GM12878 (cell line): ENCODE measurements at regions not wholly inside any gene's neighbourhood (a gene's known extent, or its start where the extent isn't known, plus 50 kb on each side); places are given as distances from the start of the nearest gene placed in this dataset.

Experiments used
- ATAC-seq: fragments of 200-7000 bp; cut with Tn5 transposase; 3 replicates; pipeline ENCODE4 v1.9.1; 2020; ENCODE audit warnings: mild to moderate bottlenecking, moderate library complexity
- BruUV-seq: library from RNA; stranded (reverse); fragments of 400-500 nt; replicated peaks from 2 replicates; lab custom pipeline; 2021; lab: Mats Ljungman, UMichigan
- CTCF ChIA-PET: fragments of 300-600 bp; sonication (Branson Sonifier 250); formaldehyde crosslinking; extraction: SDS; loops from one replicate; lab custom pipeline; 2021; ENCODE audit warnings: inconsistent platforms; lab: Yijun Ruan, JAX
- POLR2A ChIA-PET: fragments of 350-600 bp; formaldehyde crosslinking; extraction: SDS; loops from one replicate; lab custom pipeline; 2021; ENCODE audit warnings: inconsistent platforms; lab: Charles Lee
- RAD21 ChIA-PET: fragments of 300-600 bp; sonication (Branson Sonifier 250); formaldehyde crosslinking; loops from one replicate; lab custom pipeline; 2023; ENCODE audit warnings: antibody characterized with exemption; ENCODE audit not compliant: unreplicated experiment; lab: Charles Lee
- SMC1A ChIA-PET: fragments of 300-600 bp; sonication (Branson Sonifier 250); formaldehyde crosslinking; loops from one replicate; lab custom pipeline; 2023; ENCODE audit not compliant: unreplicated experiment, uncharacterized antibody; lab: Charles Lee
- DNase-seq: peaks from one replicate; pipeline ENCODE4 v3.0.0-alpha.2; 2011; ENCODE audit warnings: low read depth, low spot score
- FAIRE-seq: peaks from 3 replicates; lab custom pipeline; 2011; peaks lifted over from hg19 to GRCh38; lab: Jason Lieb, UNC
- H2AFZ ChIP-seq: 2 replicates; pipeline ENCODE4 v1.6.0; 2011; ENCODE audit warnings: low read depth, low read length, control low read depth; ENCODE audit not compliant: control insufficient read depth
- H3K27ac ChIP-seq: 2 replicates; pipeline ENCODE4 v1.5.1; 2011; ENCODE audit warnings: control low read depth; ENCODE audit not compliant: control insufficient read depth, insufficient read depth
- H3K27me3 ChIP-seq, 2 experiments: replicated peaks in 1 of 2; 2 replicates each; pipeline versions ENCODE4 v1.6.0 to v1.6.1; 2011; ENCODE audit warnings: low read length in 1 of 2; ENCODE audit not compliant: control insufficient read depth in 2 of 2, insufficient read depth in 2 of 2
- H3K36me3 ChIP-seq, 2 experiments: 2 replicates each; pipeline ENCODE4 v1.5.1; 2011; ENCODE audit warnings: low read length in 1 of 2; ENCODE audit not compliant: control insufficient read depth in 2 of 2, insufficient read depth in 2 of 2
- H3K4me1 ChIP-seq: 2 replicates; pipeline ENCODE4 v1.6.1; 2011; ENCODE audit warnings: mild to moderate bottlenecking, low read length, moderate library complexity, mixed read lengths; ENCODE audit not compliant: control insufficient read depth, insufficient read depth
- H3K4me2 ChIP-seq: 2 replicates; pipeline ENCODE4 v1.6.0; 2011; ENCODE audit warnings: control low read depth; ENCODE audit not compliant: control insufficient read depth, insufficient read depth
- H3K4me3 ChIP-seq: fragments of 200-600 bp; sonication (generic); 2 replicates; pipeline ENCODE4 v1.5.1; 2016
- H3K79me2 ChIP-seq: 2 replicates; pipeline ENCODE4 v1.6.0; 2011; ENCODE audit warnings: low read length; ENCODE audit not compliant: control insufficient read depth, insufficient read depth
- H3K9ac ChIP-seq: 2 replicates; pipeline ENCODE4 v1.8.0; 2011; ENCODE audit warnings: low read length, control low read depth, mixed read lengths; ENCODE audit not compliant: control insufficient read depth, insufficient read depth
- H3K9me3 ChIP-seq: replicated peaks from 3 replicates; pipeline ENCODE4 v1.5.1; 2011; ENCODE audit warnings: mild to moderate bottlenecking, low read length; ENCODE audit not compliant: control insufficient read depth, insufficient read depth
- H4K20me1 ChIP-seq: 2 replicates; pipeline ENCODE4 v1.6.0; 2011; ENCODE audit not compliant: control insufficient read depth, insufficient read depth
- EGR1 ChIP-seq, 2 experiments: IDR thresholded peaks; 1 replicate in 1 of 2; 2 replicates in 1 of 2; pipeline ENCODE4 v1.6.1; 2011 to 2012; ENCODE audit warnings: low read depth in 2 of 2, low read length in 2 of 2, borderline replicate concordance in 1 of 2, mild to moderate bottlenecking in 1 of 2, moderate library complexity in 1 of 2
- HDAC6 ChIP-seq: fragments of 200-600 bp; sonication (generic); IDR thresholded peaks from one replicate; pipeline ENCODE4 v1.8.0; 2017; ENCODE audit warnings: antibody characterized with exemption; ENCODE audit not compliant: unreplicated experiment
- HDGF ChIP-seq: fragments of 450-650 bp; IDR thresholded peaks from 2 replicates; pipeline ENCODE4 v1.6.1; 2016; ENCODE audit warnings: antibody characterized with exemption
- NFIC ChIP-seq: IDR thresholded peaks from 2 replicates; pipeline ENCODE4 v1.6.1; 2012; ENCODE audit warnings: low read depth, mild to moderate bottlenecking, inconsistent platforms, low read length, moderate library complexity
- NR2C1 ChIP-seq: fragments of 450-650 bp; IDR thresholded peaks from 2 replicates; pipeline ENCODE4 v1.6.1; 2017; ENCODE audit warnings: antibody characterized with exemption, mild to moderate bottlenecking, moderate library complexity
- PAX5 ChIP-seq: IDR thresholded peaks from 2 replicates; pipeline ENCODE4 v1.6.1; 2011; ENCODE audit warnings: low read depth, low read length, borderline replicate concordance
- PAX8 ChIP-seq: fragments of 450-650 bp; IDR thresholded peaks from 2 replicates; pipeline ENCODE4 v1.6.1; 2017; ENCODE audit warnings: mild to moderate bottlenecking, moderate library complexity
- POLR2AphosphoS5 ChIP-seq: IDR thresholded peaks from 2 replicates; pipeline ENCODE4 v1.6.1; 2011; ENCODE audit warnings: mild to moderate bottlenecking, low read length, inconsistent platforms
- SMAD1 ChIP-seq: fragments of 450-650 bp; IDR thresholded peaks from 2 replicates; pipeline ENCODE4 v1.6.1; 2018; ENCODE audit warnings: mild to moderate bottlenecking, low read depth; ENCODE audit not compliant: partially characterized antibody
- SP1 ChIP-seq: IDR thresholded peaks from one replicate; pipeline ENCODE4 v1.6.1; 2011; ENCODE audit warnings: low read depth, low read length
- SPI1 ChIP-seq: IDR thresholded peaks from 2 replicates; pipeline ENCODE4 v1.6.1; 2011; ENCODE audit warnings: low read depth, mild to moderate bottlenecking, low read length, moderate library complexity, borderline replicate concordance; ENCODE audit not compliant: insufficient read depth
- ZZZ3 ChIP-seq: IDR thresholded peaks from 2 replicates; pipeline ENCODE4 v1.6.1; 2011; ENCODE audit warnings: low read depth; ENCODE audit not compliant: control insufficient read depth, insufficient read length
- WGBS: methylation state at CpG from one replicate; pipeline ENCODE4 v1.1.6; 2016; ENCODE audit warnings: low lambda C conversion rate; ENCODE audit not compliant: insufficient replicate concordance, insufficient coverage; ENCODE audit errors: missing lambda C conversion rate; 5-methylcytosine and 5-hydroxymethylcytosine counted together
- in situ Hi-C: fragments of 300-500 bp; cut with MboI; formaldehyde crosslinking; loops from 9 replicates; pipeline ENCODE4 v1.14.3; 2018; ENCODE audit warnings: mixed read lengths
- intact Hi-C: fragments of 100-400 bp; cut with micrococcal nuclease; formaldehyde crosslinking; loops from one replicate; pipeline ENCODE4 v1.14.2; 2022; ENCODE audit not compliant: unreplicated experiment
- TF ChIP-seq, protein P1 (sequence below): fragments of 450-650 bp; formaldehyde crosslinking; IDR thresholded peaks from 2 replicates; pipeline ENCODE4 v1.4.0; 2020; ENCODE audit warnings: mild to moderate bottlenecking, moderate library complexity
- TF ChIP-seq, protein P2 (sequence below): fragments of 450-650 bp; IDR thresholded peaks from 2 replicates; pipeline ENCODE4 v1.6.1; 2017; ENCODE audit warnings: low read depth, mild to moderate bottlenecking, moderate library complexity

DNA sequence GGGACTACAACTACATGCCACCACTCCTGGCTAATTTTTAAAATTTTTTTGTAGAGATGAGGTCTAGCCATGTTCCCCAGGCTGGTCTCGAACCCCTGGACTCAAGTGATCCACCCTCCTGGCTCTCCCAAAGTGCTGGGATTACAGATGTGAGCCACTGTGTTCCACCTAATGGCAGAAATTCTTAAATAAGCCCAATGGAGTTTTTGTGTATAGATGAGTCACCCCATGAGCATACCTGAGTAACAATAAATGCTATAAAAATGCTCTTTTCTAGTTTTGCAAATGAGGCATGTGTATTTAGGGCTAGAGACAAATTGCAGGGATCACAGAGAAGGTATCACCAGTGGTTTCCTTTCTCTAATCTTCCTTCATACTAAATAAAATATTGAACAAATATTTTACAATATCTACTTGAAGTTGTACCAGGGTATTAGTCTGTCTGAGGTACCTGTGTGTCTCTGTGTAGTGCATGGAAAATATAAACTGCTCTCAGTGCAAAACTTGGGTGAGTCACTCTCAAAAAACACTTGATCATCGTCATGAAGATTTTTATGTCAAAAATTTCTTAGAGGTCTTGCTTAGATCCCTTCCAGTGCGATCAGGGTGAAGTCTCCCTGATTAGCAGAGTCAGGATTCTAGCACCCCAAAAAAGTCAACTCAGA is 337.1 kb upstream of the MMADHC start:
- ChIA-PET CTCF (interaction anchor here (1.2 kb wide), 1 partner anchor 17 kb away, joined by 3 read pairs; no protein-coding TSS in a partner anchor), RAD21 (no interaction called here), POLR2A (no interaction called here), SMC1A (no interaction called here)
- FAIRE-seq (no peak), ATAC-seq (no peak), DNase-seq (no peak)
- no peaks in the 10 kb centered on the region for H3K9me3 ChIP-seq
- intact Hi-C loops (no loop called here), in situ Hi-C loops (no loop called here)
- H2AFZ ChIP-seq, result no peak overlapping the region
- H3K9ac ChIP-seq, result no peak overlapping the region
- H4K20me1 ChIP-seq, result no peaks in the 10 kb centered on the region
- 21% methylated on average over 3 of the region's 3 CpGs for WGBS
- no peaks in the 10 kb centered on the region for H3K4me1 ChIP-seq
- no peak overlapping the region for H3K4me2 ChIP-seq
- TF ChIP-seq, protein P1, sequence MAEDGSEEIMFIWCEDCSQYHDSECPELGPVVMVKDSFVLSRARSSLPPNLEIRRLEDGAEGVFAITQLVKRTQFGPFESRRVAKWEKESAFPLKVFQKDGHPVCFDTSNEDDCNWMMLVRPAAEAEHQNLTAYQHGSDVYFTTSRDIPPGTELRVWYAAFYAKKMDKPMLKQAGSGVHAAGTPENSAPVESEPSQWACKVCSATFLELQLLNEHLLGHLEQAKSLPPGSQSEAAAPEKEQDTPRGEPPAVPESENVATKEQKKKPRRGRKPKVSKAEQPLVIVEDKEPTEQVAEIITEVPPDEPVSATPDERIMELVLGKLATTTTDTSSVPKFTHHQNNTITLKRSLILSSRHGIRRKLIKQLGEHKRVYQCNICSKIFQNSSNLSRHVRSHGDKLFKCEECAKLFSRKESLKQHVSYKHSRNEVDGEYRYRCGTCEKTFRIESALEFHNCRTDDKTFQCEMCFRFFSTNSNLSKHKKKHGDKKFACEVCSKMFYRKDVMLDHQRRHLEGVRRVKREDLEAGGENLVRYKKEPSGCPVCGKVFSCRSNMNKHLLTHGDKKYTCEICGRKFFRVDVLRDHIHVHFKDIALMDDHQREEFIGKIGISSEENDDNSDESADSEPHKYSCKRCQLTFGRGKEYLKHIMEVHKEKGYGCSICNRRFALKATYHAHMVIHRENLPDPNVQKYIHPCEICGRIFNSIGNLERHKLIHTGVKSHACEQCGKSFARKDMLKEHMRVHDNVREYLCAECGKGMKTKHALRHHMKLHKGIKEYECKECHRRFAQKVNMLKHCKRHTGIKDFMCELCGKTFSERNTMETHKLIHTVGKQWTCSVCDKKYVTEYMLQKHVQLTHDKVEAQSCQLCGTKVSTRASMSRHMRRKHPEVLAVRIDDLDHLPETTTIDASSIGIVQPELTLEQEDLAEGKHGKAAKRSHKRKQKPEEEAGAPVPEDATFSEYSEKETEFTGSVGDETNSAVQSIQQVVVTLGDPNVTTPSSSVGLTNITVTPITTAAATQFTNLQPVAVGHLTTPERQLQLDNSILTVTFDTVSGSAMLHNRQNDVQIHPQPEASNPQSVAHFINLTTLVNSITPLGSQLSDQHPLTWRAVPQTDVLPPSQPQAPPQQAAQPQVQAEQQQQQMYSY (CRISPR knock-in tag), result no peak
- no peak for TF ChIP-seq HDGF
- no peak for TF ChIP-seq POLR2AphosphoS5
- no peak for TF ChIP-seq NFIC
- no peak for TF ChIP-seq HDAC6
- no peak for TF ChIP-seq NR2C1
- TF ChIP-seq PAX5, result no peak
- no peak for TF ChIP-seq SMAD1
- TF ChIP-seq PAX8, result no peak
- no peak for TF ChIP-seq SP1
- TF ChIP-seq, protein P2, sequence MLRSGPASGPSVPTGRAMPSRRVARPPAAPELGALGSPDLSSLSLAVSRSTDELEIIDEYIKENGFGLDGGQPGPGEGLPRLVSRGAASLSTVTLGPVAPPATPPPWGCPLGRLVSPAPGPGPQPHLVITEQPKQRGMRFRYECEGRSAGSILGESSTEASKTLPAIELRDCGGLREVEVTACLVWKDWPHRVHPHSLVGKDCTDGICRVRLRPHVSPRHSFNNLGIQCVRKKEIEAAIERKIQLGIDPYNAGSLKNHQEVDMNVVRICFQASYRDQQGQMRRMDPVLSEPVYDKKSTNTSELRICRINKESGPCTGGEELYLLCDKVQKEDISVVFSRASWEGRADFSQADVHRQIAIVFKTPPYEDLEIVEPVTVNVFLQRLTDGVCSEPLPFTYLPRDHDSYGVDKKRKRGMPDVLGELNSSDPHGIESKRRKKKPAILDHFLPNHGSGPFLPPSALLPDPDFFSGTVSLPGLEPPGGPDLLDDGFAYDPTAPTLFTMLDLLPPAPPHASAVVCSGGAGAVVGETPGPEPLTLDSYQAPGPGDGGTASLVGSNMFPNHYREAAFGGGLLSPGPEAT, result no peak
- TF ChIP-seq SPI1, result no peak
- no peak for TF ChIP-seq ZZZ3
- TF ChIP-seq EGR1 (IDR thresholded peaks at IDR 0.05; ENCODE audit: borderline replicate concordance in 1 of 2, low read depth in 2 of 2, low read length in 2 of 2), result no peak
- no TSS peak for BruUV-seq
- no peaks in the 10 kb centered on the region for H3K36me3 ChIP-seq
- no peak overlapping the region for H3K4me3 ChIP-seq
- no peaks in the 10 kb centered on the region for H3K27me3 ChIP-seq
- no peak overlapping the region for H3K27ac ChIP-seq
- no peaks in the 10 kb centered on the region for H3K79me2 ChIP-seq
